HCT116 (cell line): ENCODE measurements at regions not wholly inside any gene's neighbourhood (a gene's known extent, or its start where the extent isn't known, plus 50 kb on each side); places are given as distances from the start of the nearest gene placed in this dataset.

Experiments
- ATAC-seq: fragments of 200-7000 bp; cut with Tn5 transposase; 2 replicates; pipeline ENCODE4 v1.9.1; 2020; ENCODE audit warnings: mild to moderate bottlenecking, moderate library complexity
- BruUV-seq: library from RNA; stranded (reverse); fragments of 400-500 nt; replicated peaks from 2 replicates; lab custom pipeline; 2021; lab: Mats Ljungman, UMichigan
- CTCF ChIA-PET: fragments of 300-600 bp; sonication (Branson Sonifier 250); formaldehyde crosslinking; loops from one replicate; lab custom pipeline; 2021; ENCODE audit warnings: antibody characterized with exemption; lab: Charles Lee
- POLR2A ChIA-PET: fragments of 300-600, 350-600 bp; sonication (Branson Sonifier 250); formaldehyde crosslinking; loops from one replicate; lab custom pipeline; 2021; ENCODE audit warnings: antibody characterized with exemption; lab: Charles Lee
- RAD21 ChIA-PET, 2 experiments: fragments of 300-600 bp; sonication (Branson Sonifier 250); formaldehyde crosslinking; loops; one replicate each; lab custom pipeline; 2023; ENCODE audit warnings: low total read pairs in 2 of 2; ENCODE audit not compliant: uncharacterized antibody in 2 of 2, unreplicated experiment in 2 of 2, low non-redundant PET in 1 of 2; lab: Charles Lee
- DNase-seq: peaks from one replicate; pipeline ENCODE4 v3.0.0-alpha.2; 2010; ENCODE audit warnings: low read depth, low spot score
- H2AFZ ChIP-seq: fragments of 200-600 bp; shearing (Covaris generic), sonication (generic); 2 replicates; pipeline ENCODE4 v1.6.1; 2017; ENCODE audit warnings: low read depth, mixed run types, mixed read lengths, antibody characterized with exemption, low read length; ENCODE audit not compliant: poor library complexity, severe bottlenecking
- H3K27ac ChIP-seq: 2 replicates; pipeline ENCODE4 v1.5.1; 2012; ENCODE audit warnings: low read depth, low read length
- H3K27me3 ChIP-seq: fragments of 200-600 bp; sonication (generic); 2 replicates; pipeline ENCODE4 v1.6.1; 2016; ENCODE audit warnings: mixed run types, low read length, mixed read lengths; ENCODE audit not compliant: insufficient read depth
- H3K36me3 ChIP-seq, 2 experiments: fragments of 200-500 bp in 1 of 2; fragments of 200-600 bp in 1 of 2; sonication (Bioruptor generic) in 1 of 2; sonication (generic) in 1 of 2; 2 replicates each; pipeline versions ENCODE4 v1.5.1 to v1.6.1; 2014 to 2016; ENCODE audit warnings: low read length in 2 of 2, inconsistent platforms in 1 of 2, mixed read lengths in 1 of 2, mixed run types in 1 of 2; ENCODE audit not compliant: insufficient read depth in 2 of 2, control insufficient read depth in 1 of 2
- H3K4me1 ChIP-seq, 2 experiments: fragments of 200-600 bp in 1 of 2; sonication (generic) in 1 of 2; 2 replicates each; pipeline versions ENCODE4 v1.5.1 to v1.6.1; 2012 to 2017; ENCODE audit warnings: low read length in 2 of 2, inconsistent platforms in 1 of 2, mild to moderate bottlenecking in 1 of 2, mixed read lengths in 1 of 2, mixed run types in 1 of 2, moderate library complexity in 1 of 2; ENCODE audit not compliant: insufficient read depth in 2 of 2, control insufficient read depth in 1 of 2
- H3K4me2 ChIP-seq: fragments of 200-600 bp; sonication (generic); 2 replicates; pipeline ENCODE4 v1.6.1; 2017; ENCODE audit warnings: mixed run types, low read length, mixed read lengths
- H3K4me3 ChIP-seq, 2 experiments: fragments of 200-600 bp in 1 of 2; sonication (generic) in 1 of 2; replicated peaks in 1 of 2; 2 replicates each; pipeline ENCODE4 v1.5.1; 2011 to 2016; ENCODE audit warnings: low read length in 2 of 2, control low read depth in 1 of 2, low read depth in 1 of 2, mild to moderate bottlenecking in 1 of 2, mixed read lengths in 1 of 2, mixed run types in 1 of 2
- H3K79me2 ChIP-seq: fragments of 200-600 bp; sonication (generic); 2 replicates; pipeline ENCODE4 v1.6.1; 2017; ENCODE audit warnings: mild to moderate bottlenecking, mixed run types, low read length, moderate library complexity, mixed read lengths; ENCODE audit not compliant: insufficient read depth
- H3K9ac ChIP-seq: fragments of 200-600 bp; sonication (generic); 2 replicates; pipeline ENCODE4 v1.6.1; 2016; ENCODE audit warnings: low read length, mixed read lengths
- H3K9me2 ChIP-seq: fragments of 200-600 bp; sonication (generic), shearing (Covaris generic); 2 replicates; pipeline ENCODE4 v1.6.1; 2017; ENCODE audit warnings: mixed run types, mild to moderate bottlenecking, moderate library complexity; ENCODE audit not compliant: insufficient read depth
- H3K9me3 ChIP-seq, 2 experiments: fragments of 200-500 bp in 1 of 2; fragments of 200-600 bp in 1 of 2; sonication (Bioruptor generic) in 1 of 2; sonication (generic) in 1 of 2; 2 replicates each; pipeline ENCODE4 v1.6.1; 2014 to 2017; ENCODE audit warnings: low read length in 2 of 2, mixed read lengths in 2 of 2, inconsistent platforms in 1 of 2, low read depth in 1 of 2, mild to moderate bottlenecking in 1 of 2, mixed run types in 1 of 2, moderate library complexity in 1 of 2; ENCODE audit not compliant: control insufficient read depth in 1 of 2, insufficient read depth in 1 of 2
- H4K20me1 ChIP-seq: fragments of 200-600 bp; sonication (generic), shearing (Covaris generic); 2 replicates; pipeline ENCODE4 v1.6.1; 2017; ENCODE audit warnings: mixed run types, mild to moderate bottlenecking, moderate library complexity; ENCODE audit not compliant: insufficient read depth
- CTCF ChIP-seq, 3 experiments: fragments of 200-600 bp in 1 of 3; sonication (generic) in 1 of 3; IDR thresholded peaks in 2 of 3; conservative IDR thresholded peaks in 1 of 3; 2 replicates each; pipeline ENCODE4 v1.5.1; 2012 to 2017; ENCODE audit warnings: low read depth in 2 of 3, low read length in 2 of 3, antibody characterized with exemption in 1 of 3, borderline replicate concordance in 1 of 3, control low read depth in 1 of 3, mild to moderate bottlenecking in 1 of 3, mixed read lengths in 1 of 3, mixed run types in 1 of 3, moderate library complexity in 1 of 3; ENCODE audit not compliant: insufficient read depth in 1 of 3
- EGR1 ChIP-seq: IDR thresholded peaks from 2 replicates; pipeline ENCODE4 v1.6.1; 2012; ENCODE audit warnings: low read depth
- EZH2phosphoT487 ChIP-seq: fragments of 200-600 bp; IDR thresholded peaks from 2 replicates; pipeline ENCODE4 v1.6.1; 2018; ENCODE audit warnings: antibody characterized with exemption, borderline replicate concordance
- REST ChIP-seq: IDR thresholded peaks from 2 replicates; pipeline ENCODE4 v1.6.1; 2012; ENCODE audit warnings: low read depth
- SRF ChIP-seq: IDR thresholded peaks from 2 replicates; pipeline ENCODE4 v1.6.1; 2012; ENCODE audit warnings: low read depth
- TCF7L2 ChIP-seq: IDR thresholded peaks from 2 replicates; pipeline ENCODE4 v1.7.0; 2011; ENCODE audit warnings: borderline replicate concordance, inconsistent platforms; ENCODE audit not compliant: insufficient read depth, insufficient read length; ENCODE audit errors: extremely low read depth
- intact Hi-C: fragments of 100-400 bp; cut with micrococcal nuclease; formaldehyde crosslinking; loops from 2 replicates; pipeline ENCODE4 v1.10.0; 2022

- Histone ChIP-seq H3K9me3 (no peaks in the 10 kb centered on the region), H3K9ac (no peak overlapping the region), H3K27ac (no peak overlapping the region), H2AFZ (no peak overlapping the region), H4K20me1 (no peaks in the 10 kb centered on the region), H3K27me3 (no peaks in the 10 kb centered on the region), H3K4me1 (peaks cover 0 to 4% of the 10 kb centered on the region in 2 experiments; a peak in 2 of 4 replicates), H3K36me3 (no peaks in the 10 kb centered on the region), H3K4me3 (no peak overlapping the region), H3K9me2 (no peaks in the 10 kb centered on the region), H3K79me2 (no peaks in the 10 kb centered on the region), H3K4me2 (no peak overlapping the region)
- intact Hi-C loops: no loop called here
- ChIA-PET RAD21 (no interaction called here), CTCF (no interaction called here), POLR2A (no interaction called here)
- ATAC-seq (no peak), DNase-seq (no peak)
- no TSS peak for BruUV-seq
- TF ChIP-seq SRF: no peak
- no peak for TF ChIP-seq REST
- no peak for TF ChIP-seq CTCF (IDR thresholded peaks at IDR 0.05 in 2 of 3, conservative IDR thresholded peaks at IDR 0.05 in 1 of 3; ENCODE audit: borderline replicate concordance in 1 of 3, insufficient read depth in 1 of 3, low read depth in 2 of 3, low read length in 2 of 3)
- no peak for TF ChIP-seq EGR1
- TF ChIP-seq EZH2phosphoT487: no peak
- TF ChIP-seq TCF7L2: no peak
Observed at GRCh38 chr12:69007855-69008351, 74.9 kb upstream of the CPM start.
